SK-N-SH (cell line): ENCODE measurements at regions not wholly inside any gene's neighbourhood (a gene's known extent, or its start where the extent isn't known, plus 50 kb on each side); places are given as distances from the start of the nearest gene placed in this dataset.

Source experiments
- CTCF ChIA-PET: fragments of 300-600, 350-600 bp; formaldehyde crosslinking; extraction: SDS; loops from one replicate; lab custom pipeline; 2021; lab: Yijun Ruan, JAX
- POLR2A ChIA-PET: fragments of 350-600 bp; sonication (Branson Sonifier 250); formaldehyde crosslinking; extraction: SDS; loops from one replicate; lab custom pipeline; 2020; ENCODE audit warnings: antibody characterized with exemption, inconsistent platforms; lab: Yijun Ruan, JAX
- DNase-seq: peaks from one replicate; pipeline ENCODE4 v3.0.0; 2012
- H2AFZ ChIP-seq: fragments of 200-600 bp; sonication (generic); 2 replicates; pipeline ENCODE4 v1.8.1; 2016; ENCODE audit warnings: antibody characterized with exemption, mild to moderate bottlenecking, low read depth
- H3F3A ChIP-seq: fragments of 200-600 bp; sonication (generic); replicated peaks from 2 replicates; pipeline ENCODE3; 2016; ENCODE audit warnings: antibody characterized with exemption, mild to moderate bottlenecking; ENCODE audit not compliant: insufficient read depth
- H3K27ac ChIP-seq, 2 experiments: fragments of 200-500 bp in 1 of 2; fragments of 200-600 bp in 1 of 2; sonication (Bioruptor generic) in 1 of 2; sonication (generic), shearing (Covaris generic) in 1 of 2; 2 replicates each; pipeline versions ENCODE4 v1.5.1 to v1.6.1; 2014 to 2016; ENCODE audit warnings: low read depth in 2 of 2, inconsistent platforms in 1 of 2, low read length in 1 of 2, mild to moderate bottlenecking in 1 of 2, mixed read lengths in 1 of 2
- H3K27me3 ChIP-seq: fragments of 200-600 bp; sonication (generic), shearing (Covaris generic); 2 replicates; pipeline ENCODE4 v1.6.1; 2016; ENCODE audit warnings: mixed run types; ENCODE audit not compliant: insufficient read depth
- H3K36me3 ChIP-seq, 2 experiments: fragments of 200-500 bp in 1 of 2; fragments of 200-600 bp in 1 of 2; sonication (Bioruptor generic) in 1 of 2; sonication (generic) in 1 of 2; replicated peaks in 1 of 2; 2 replicates each; pipeline versions ENCODE3 to v1.5.1; 2014 to 2016; ENCODE audit warnings: low read length in 1 of 2, mild to moderate bottlenecking in 1 of 2; ENCODE audit not compliant: insufficient read depth in 2 of 2, control insufficient read depth in 1 of 2
- H3K4me1 ChIP-seq, 2 experiments: fragments of 200-500 bp in 1 of 2; fragments of 200-600 bp in 1 of 2; sonication (Bioruptor generic) in 1 of 2; sonication (generic), shearing (Covaris generic) in 1 of 2; 2 replicates each; pipeline versions ENCODE4 v1.5.1 to v1.6.1; 2014 to 2016; ENCODE audit warnings: low read depth in 1 of 2, low read length in 1 of 2, mixed run types in 1 of 2; ENCODE audit not compliant: insufficient read depth in 2 of 2, control insufficient read depth in 1 of 2
- H3K4me2 ChIP-seq: fragments of 200-600 bp; sonication (generic), shearing (Covaris generic); 2 replicates; pipeline ENCODE4 v1.6.1; 2017; ENCODE audit warnings: mixed run types
- H3K4me3 ChIP-seq, 2 experiments: fragments of 200-500 bp in 1 of 2; fragments of 200-600 bp in 1 of 2; sonication (Bioruptor generic) in 1 of 2; sonication (generic), shearing (Covaris generic) in 1 of 2; 2 replicates each; pipeline versions ENCODE4 v1.5.1 to v1.8.1; 2014 to 2016; ENCODE audit warnings: low read depth in 2 of 2, inconsistent platforms in 1 of 2, low read length in 1 of 2, mild to moderate bottlenecking in 1 of 2, mixed read lengths in 1 of 2, moderate library complexity in 1 of 2
- H3K79me2 ChIP-seq: fragments of 200-600 bp; sonication (generic); 2 replicates; pipeline ENCODE4 v1.8.1; 2017; ENCODE audit warnings: mild to moderate bottlenecking; ENCODE audit not compliant: insufficient read depth
- H3K9ac ChIP-seq: fragments of 200-600 bp; sonication (generic); 2 replicates; pipeline ENCODE4 v1.6.1; 2017; ENCODE audit warnings: mixed run types
- H3K9me2 ChIP-seq: fragments of 200-600 bp; sonication (generic); 2 replicates; pipeline ENCODE4 v1.6.1; 2017; ENCODE audit warnings: mixed run types
- H3K9me3 ChIP-seq: fragments of 200-600 bp; sonication (generic); 2 replicates; pipeline ENCODE4 v1.6.1; 2017; ENCODE audit warnings: mixed run types, mild to moderate bottlenecking, moderate library complexity
- H4K20me1 ChIP-seq: fragments of 200-600 bp; sonication (generic); 2 replicates; pipeline ENCODE4 v1.6.1; 2017; ENCODE audit warnings: mild to moderate bottlenecking, mixed run types; ENCODE audit not compliant: insufficient read depth
- CHD2 ChIP-seq: fragments of 150-350 bp; IDR thresholded peaks from 2 replicates; pipeline ENCODE4 v1.6.1; 2018; ENCODE audit warnings: low read length; ENCODE audit not compliant: partially characterized antibody
- EP300 ChIP-seq, 2 experiments: IDR thresholded peaks; 2 replicates each; pipeline versions ENCODE4 v1.4.0 to v1.6.1; 2012; ENCODE audit warnings: borderline replicate concordance in 1 of 2, low read depth in 1 of 2, low read length in 1 of 2
- EZH2phosphoT487 ChIP-seq: fragments of 200-600 bp; sonication (generic); IDR thresholded peaks from 2 replicates; pipeline ENCODE4 v1.6.1; 2017; ENCODE audit warnings: low read depth, mixed run types, mild to moderate bottlenecking, antibody characterized with exemption, moderate library complexity, borderline replicate concordance
- FOSL2 ChIP-seq: IDR thresholded peaks from 2 replicates; pipeline ENCODE4 v1.4.0; 2012; ENCODE audit warnings: low read depth, mild to moderate bottlenecking, moderate library complexity, borderline replicate concordance
- FOXJ3 ChIP-seq: sonication (generic); formaldehyde crosslinking; IDR thresholded peaks from 2 replicates; pipeline ENCODE4 v1.5.1; 2020; ENCODE audit warnings: mild to moderate bottlenecking, missing genetic modification reagents
- FOXM1 ChIP-seq: IDR thresholded peaks from 2 replicates; pipeline ENCODE4 v1.4.0; 2012; ENCODE audit warnings: low read depth, mild to moderate bottlenecking
- GABPA ChIP-seq: IDR thresholded peaks from 2 replicates; pipeline ENCODE4 v1.4.0; 2012; ENCODE audit warnings: low read depth, mild to moderate bottlenecking
- IRF3 ChIP-seq: fragments of 150-350 bp; IDR thresholded peaks from 2 replicates; pipeline ENCODE4 v1.6.1; 2016; ENCODE audit warnings: mild to moderate bottlenecking, low read depth, low read length
- JUND ChIP-seq: IDR thresholded peaks from 2 replicates; pipeline ENCODE4 v1.4.0; 2012
- MXI1 ChIP-seq: IDR thresholded peaks from 2 replicates; pipeline ENCODE4 v1.6.1; 2012; ENCODE audit warnings: mild to moderate bottlenecking, low read depth, low read length, improper control_type of control experiment
- NFIC ChIP-seq: IDR thresholded peaks from 2 replicates; pipeline ENCODE4 v1.4.0; 2012; ENCODE audit warnings: borderline replicate concordance
- RAD21 ChIP-seq: IDR thresholded peaks from 2 replicates; pipeline ENCODE4 v1.6.1; 2012; ENCODE audit warnings: mild to moderate bottlenecking, low read length
- RCOR1 ChIP-seq: fragments of 150-350 bp; IDR thresholded peaks from 2 replicates; pipeline ENCODE4 v1.6.1; 2017; ENCODE audit warnings: antibody characterized with exemption, low read length
- RXRA ChIP-seq: IDR thresholded peaks from 2 replicates; pipeline ENCODE4 v1.4.0; 2012; ENCODE audit warnings: low read depth, mild to moderate bottlenecking, borderline replicate concordance
- SIN3A ChIP-seq: IDR thresholded peaks from 2 replicates; pipeline ENCODE4 v1.6.1; 2012; ENCODE audit warnings: low read depth, mild to moderate bottlenecking, low read length, moderate library complexity, borderline replicate concordance
- SMC3 ChIP-seq: IDR thresholded peaks from 2 replicates; pipeline ENCODE4 v1.6.1; 2012; ENCODE audit warnings: low read depth, low read length, improper control_type of control experiment
- TAF1 ChIP-seq: IDR thresholded peaks from 2 replicates; pipeline ENCODE4 v1.6.1; 2012; ENCODE audit warnings: low read depth, mild to moderate bottlenecking, low read length, moderate library complexity, borderline replicate concordance
- USF2 ChIP-seq: fragments of 150-350 bp; IDR thresholded peaks from 2 replicates; pipeline ENCODE4 v1.6.1; 2017; ENCODE audit warnings: antibody characterized with exemption, low read length, low read depth, borderline replicate concordance
- ZBTB33 ChIP-seq: IDR thresholded peaks from 2 replicates; pipeline ENCODE4 v1.4.0; 2012; ENCODE audit warnings: low read depth, borderline replicate concordance
- WGBS: methylation state at CpG from one replicate; pipeline ENCODE4 v1.1.6; 2017; ENCODE audit warnings: low lambda C conversion rate; 5-methylcytosine and 5-hydroxymethylcytosine counted together
- TF ChIP-seq, protein P1 (sequence below): IDR thresholded peaks from 2 replicates; pipeline ENCODE4 v1.6.1; 2012; ENCODE audit warnings: mild to moderate bottlenecking, low read depth, low read length, moderate library complexity

DNA sequence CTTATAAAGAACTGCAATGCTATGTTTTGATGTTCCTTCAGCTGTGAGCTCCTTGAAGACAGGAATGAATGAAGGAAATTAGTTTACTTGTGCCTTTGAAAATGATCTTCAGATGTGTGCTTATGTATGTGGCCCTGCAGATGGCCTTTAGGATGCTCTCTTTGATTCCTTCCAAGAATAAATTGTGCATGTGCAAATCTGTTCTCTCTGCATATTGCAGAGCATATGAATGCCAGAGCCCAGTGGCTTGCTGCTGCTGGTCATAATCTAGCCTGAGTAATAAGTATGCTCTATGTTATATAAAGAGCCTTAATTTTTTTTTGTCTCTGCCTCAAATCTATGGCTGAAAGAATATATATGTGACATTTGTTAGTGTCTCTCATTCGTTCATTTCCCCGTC, 341.9 kb upstream of the NOVA1 start:
- ChIA-PET POLR2A (no interaction called here), CTCF (no interaction called here)
- H3K27ac ChIP-seq: no peak overlapping the region
- no peak overlapping the region for H3K4me3 ChIP-seq
- H3K9me2 ChIP-seq: no peaks in the 10 kb centered on the region
- H3F3A ChIP-seq: no peaks in the 10 kb centered on the region
- no peaks in the 10 kb centered on the region for H4K20me1 ChIP-seq
- no peak for TF ChIP-seq GABPA
- TF ChIP-seq RCOR1: no peak
- TF ChIP-seq USF2: no peak
- no peak for TF ChIP-seq RXRA
- no peak for TF ChIP-seq CHD2
- TF ChIP-seq SIN3A: no peak
- no peak for TF ChIP-seq FOXJ3
- no peak for TF ChIP-seq FOSL2
- TF ChIP-seq, protein P1, sequence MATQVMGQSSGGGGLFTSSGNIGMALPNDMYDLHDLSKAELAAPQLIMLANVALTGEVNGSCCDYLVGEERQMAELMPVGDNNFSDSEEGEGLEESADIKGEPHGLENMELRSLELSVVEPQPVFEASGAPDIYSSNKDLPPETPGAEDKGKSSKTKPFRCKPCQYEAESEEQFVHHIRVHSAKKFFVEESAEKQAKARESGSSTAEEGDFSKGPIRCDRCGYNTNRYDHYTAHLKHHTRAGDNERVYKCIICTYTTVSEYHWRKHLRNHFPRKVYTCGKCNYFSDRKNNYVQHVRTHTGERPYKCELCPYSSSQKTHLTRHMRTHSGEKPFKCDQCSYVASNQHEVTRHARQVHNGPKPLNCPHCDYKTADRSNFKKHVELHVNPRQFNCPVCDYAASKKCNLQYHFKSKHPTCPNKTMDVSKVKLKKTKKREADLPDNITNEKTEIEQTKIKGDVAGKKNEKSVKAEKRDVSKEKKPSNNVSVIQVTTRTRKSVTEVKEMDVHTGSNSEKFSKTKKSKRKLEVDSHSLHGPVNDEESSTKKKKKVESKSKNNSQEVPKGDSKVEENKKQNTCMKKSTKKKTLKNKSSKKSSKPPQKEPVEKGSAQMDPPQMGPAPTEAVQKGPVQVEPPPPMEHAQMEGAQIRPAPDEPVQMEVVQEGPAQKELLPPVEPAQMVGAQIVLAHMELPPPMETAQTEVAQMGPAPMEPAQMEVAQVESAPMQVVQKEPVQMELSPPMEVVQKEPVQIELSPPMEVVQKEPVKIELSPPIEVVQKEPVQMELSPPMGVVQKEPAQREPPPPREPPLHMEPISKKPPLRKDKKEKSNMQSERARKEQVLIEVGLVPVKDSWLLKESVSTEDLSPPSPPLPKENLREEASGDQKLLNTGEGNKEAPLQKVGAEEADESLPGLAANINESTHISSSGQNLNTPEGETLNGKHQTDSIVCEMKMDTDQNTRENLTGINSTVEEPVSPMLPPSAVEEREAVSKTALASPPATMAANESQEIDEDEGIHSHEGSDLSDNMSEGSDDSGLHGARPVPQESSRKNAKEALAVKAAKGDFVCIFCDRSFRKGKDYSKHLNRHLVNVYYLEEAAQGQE: no peak
- no peak for TF ChIP-seq MXI1
- no peak for TF ChIP-seq RAD21
- no peak for TF ChIP-seq EP300 (IDR thresholded peaks at IDR 0.05; ENCODE audit: borderline replicate concordance in 1 of 2, low read depth in 1 of 2, low read length in 1 of 2)
- TF ChIP-seq TAF1: no peak
- TF ChIP-seq IRF3: no peak
- TF ChIP-seq JUND: no peak
- no peak for TF ChIP-seq NFIC
- no peak for TF ChIP-seq FOXM1
- no peak for TF ChIP-seq EZH2phosphoT487
- no peak for TF ChIP-seq SMC3
- TF ChIP-seq ZBTB33: no peak
- DNase-seq: no peak
- H3K9ac ChIP-seq: no peak overlapping the region
- H3K9me3 ChIP-seq: no peaks in the 10 kb centered on the region
- H3K36me3 ChIP-seq: no peaks in the 10 kb centered on the region
- H3K4me2 ChIP-seq: no peak overlapping the region
- H3K27me3 ChIP-seq: no peaks in the 10 kb centered on the region
- no peak overlapping the region for H2AFZ ChIP-seq
- no peaks in the 10 kb centered on the region for H3K79me2 ChIP-seq
- H3K4me1 ChIP-seq: no peaks in the 10 kb centered on the region
- WGBS: 41% methylated on average over 2 of the region's 2 CpGs
